ENCODE measurements at regions not wholly inside any gene's neighbourhood (a gene's known extent, or its start where the extent isn't known, plus 50 kb on each side); places are given as distances from the start of the nearest gene placed in this dataset.
"Not testable (repeated sequence)": the region's sequence is repeated elsewhere in the genome, so short reads cannot be mapped to it uniquely, and the experiment has no call there.

DNA sequence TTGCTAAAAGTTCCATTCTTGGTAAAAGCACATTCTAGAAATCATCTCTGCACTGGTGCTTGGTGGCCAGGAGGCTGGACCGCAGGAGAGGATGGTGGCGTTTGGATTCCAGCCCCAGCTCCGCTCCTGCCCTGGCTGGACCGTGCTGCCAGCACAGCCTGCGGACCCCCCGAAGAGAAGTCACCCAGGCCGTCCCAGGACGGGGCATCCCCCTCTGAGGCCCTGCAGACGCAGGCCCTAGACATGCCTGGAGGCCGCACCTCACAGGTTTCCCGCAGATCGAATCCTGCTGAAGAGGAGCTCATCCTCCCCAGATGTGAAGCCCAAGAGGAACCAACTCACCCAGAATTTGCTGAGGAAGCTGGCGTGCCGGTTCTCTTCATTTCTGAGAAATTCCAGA is 159.0 kb downstream of the TEX29 start:
- DNase-seq, result no peak

DNA sequence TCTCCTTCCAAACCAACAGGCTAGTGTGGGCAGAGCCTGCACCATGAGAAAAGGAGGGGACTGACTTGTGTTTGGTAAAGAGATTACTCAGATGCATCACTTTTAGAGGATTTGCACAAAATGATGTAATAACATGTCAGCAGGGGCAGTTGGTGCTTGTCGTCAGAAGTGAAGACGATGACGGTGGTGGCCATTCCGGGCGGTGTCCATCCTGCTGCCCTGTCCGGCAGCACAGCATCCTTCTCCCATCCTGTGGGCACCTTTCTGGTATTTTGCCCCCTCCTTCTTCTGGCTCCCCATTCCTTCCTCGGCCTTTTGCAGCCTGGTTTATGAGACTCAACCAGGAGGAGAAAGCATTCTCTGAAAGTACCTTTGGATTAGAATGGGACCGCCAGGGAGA is 160.1 kb downstream of the TEX29 start:
- DNase-seq, result no peak

DNA sequence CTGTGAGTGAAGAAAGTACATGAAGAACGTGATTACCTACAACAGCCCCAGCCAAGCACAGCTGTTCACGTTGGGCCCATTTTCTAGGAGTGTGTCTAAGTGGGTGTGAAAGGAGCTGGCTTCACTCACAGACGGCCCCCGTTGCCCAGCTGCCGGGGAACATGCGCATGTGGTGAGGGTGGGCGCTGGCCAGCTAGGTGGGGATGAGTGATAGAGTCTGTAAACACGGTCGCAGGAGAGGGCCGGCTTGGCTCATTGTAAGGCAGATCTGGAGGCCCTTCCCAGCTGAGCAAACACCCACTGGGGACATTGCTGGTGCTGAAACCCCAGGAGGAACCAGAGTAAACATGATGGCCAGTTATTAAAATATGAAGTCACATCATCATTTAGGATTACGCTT is 160.5 kb downstream of the TEX29 start:
- no peak for DNase-seq

DNA sequence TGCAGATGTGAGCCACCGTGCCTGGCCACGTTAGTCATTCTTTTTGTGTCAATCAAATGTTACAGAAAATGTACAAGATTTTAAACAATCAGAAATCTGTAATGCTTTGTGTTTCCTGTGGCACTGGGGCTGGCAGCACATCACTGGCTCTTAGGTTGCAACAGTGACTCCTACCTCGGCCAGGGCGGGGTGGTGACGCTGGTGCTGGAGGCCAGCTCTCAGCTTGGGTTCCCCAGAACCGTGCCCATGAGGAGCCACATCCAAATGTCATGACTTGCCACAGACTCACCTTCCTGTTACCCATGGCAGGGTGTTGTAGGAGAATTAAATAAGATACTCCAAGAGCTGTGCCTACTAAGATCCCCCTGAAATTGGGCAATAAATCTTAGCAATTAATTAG is 161.7 kb downstream of the TEX29 start:
- DNase-seq, result no peak

DNA sequence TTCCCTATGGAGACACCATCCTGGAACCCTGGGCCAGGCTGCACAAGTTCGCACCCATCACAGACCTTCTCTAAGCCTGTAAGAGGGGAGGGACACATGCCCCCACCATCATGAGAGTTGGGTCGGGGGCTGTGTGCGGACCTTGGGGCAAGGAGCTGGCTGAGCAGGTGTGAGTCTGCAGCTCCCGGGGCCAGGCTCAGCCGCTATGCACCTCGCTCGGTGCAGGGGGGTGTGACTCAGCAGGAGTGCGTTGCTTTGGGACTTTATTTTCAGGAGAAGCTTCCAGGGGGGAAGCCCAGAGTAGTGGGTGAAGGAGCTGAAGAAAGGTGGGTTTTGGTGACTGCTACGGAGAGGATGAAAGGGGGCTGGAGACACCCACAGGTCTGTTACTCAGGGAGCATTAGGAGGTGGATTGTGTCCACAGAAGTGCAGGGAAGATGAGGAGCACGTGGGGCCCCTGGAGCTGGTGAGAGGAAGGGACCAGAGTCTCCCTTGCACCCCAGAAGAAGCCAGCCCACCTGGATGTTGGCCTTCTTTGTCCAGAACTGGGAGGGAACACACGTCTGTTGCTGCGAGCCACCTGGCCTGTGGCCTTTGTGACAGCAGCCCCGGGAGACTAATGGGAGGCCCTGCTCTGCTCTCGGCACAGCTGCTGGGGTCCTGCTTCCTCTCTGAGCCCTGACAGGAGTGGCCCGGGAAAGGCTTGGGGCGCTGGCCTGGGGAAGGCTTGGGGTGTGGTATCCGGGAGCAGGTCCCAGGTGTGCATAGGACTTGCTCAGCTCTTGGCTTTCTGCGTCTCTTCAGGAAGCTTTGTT is 162.6 kb downstream of the TEX29 start:
- no peak for DNase-seq

DNA sequence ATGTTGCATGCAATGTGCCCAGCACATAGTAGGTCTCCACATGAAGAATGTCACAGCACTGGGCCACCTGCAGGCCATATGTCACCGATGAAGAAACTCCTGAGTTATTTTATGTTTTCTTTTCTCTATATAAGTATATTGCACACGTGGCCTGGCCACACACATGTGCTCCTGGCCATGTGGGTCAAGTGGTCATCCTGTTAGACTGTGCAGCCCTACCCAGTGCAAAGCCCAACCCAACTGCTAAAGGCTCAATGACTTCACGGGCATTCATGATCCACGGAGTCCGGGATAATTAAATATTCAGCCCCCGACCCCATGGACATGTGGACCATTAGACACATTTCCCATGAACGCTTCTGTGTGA is 163.2 kb downstream of the TEX29 start:
- DNase-seq, result no peak

DNA sequence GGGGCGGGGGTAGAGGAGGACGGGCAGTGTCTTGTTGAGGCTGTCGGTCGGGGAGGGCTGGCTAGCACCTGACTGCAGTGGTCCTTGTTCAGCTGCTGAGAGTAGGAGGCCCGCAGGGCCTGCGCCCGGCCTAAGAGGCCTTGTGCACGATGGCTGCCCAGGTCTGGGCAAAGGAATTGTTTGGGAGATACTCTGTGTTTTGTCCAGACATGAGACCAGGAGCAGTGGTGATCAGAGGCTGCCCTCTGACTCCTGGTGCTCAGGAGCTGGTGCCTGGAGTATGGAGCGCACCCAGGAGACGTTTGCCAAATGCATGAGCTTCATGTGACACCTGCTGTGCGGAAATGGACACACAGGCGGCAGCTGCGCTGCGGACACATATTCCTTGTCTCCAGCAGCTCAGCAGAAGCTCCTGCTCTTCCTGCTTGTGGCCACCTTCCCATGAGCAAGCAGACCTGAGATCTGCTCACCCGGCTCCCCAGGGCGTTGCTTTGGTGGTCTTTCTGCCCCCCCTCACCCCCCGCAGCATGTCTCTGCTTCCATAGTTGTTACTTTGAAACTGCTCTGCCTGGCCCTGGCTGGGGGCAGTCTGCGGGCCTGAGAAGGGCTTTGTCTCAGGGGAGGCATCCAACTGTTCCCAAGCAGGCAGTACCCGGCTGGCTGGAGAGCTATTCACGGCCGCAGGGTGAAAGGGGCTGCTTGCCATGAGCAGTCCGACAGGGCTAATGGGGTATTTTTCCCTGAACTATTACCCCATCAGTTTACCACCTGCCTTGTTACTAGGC is 163.9 kb downstream of the TEX29 start:
- DNase-seq, result no peak

DNA sequence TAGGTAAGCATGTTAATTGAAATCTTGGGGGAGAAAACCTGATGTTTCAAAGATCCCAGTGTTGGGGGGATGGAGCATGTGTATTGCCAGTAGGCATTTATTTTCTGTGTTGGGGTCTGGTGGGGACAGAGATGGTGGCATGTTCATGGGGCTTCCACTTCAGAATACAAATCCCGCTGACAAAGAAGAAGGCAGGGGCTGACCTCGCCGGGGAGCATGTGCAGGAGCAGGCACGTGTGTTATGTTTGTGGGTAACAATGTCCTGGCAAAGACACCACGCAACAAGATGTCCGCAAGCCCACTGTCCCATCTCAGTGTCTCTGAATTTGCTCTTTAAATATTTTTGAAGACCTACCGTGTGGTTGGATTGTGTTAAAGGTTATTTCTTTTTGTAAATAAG is 164.5 kb downstream of the TEX29 start:
- no peak for DNase-seq

DNA sequence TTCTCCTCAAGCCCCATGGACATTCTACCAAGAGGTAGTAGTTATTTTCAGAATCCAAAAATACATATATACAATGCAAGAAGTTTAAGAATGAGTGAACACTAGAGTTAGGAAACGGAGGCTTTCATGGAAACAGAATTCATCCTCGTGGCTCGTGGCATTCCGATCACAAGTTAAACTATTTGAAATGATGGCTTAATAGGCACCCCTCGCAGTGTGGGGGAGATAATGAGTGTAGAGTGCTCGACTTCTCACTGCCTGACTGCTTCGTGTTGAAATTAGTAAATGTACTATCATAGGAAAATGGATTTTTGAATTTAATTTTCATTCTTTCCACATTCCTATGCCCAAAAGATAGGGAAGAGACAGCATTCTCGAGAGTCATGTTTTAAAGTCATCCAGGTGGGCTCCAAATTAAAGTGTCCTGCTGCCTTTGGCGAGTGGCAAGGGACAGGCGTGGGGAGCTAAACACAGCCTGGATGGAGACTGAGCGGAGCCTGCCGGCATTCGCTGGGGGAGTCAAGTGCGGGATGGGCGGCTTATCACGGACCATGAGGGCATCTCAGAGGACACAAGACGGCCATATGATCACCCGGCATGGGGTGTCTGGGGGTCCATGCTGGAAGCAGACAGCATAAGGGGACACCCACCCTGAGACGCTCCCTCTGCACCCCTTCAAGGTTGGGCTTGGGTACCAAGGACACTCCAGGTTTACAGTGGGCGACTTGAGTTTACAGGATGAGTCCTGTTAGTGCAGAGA is 165.2 kb downstream of the TEX29 start:
- DNase-seq, result no peak

DNA sequence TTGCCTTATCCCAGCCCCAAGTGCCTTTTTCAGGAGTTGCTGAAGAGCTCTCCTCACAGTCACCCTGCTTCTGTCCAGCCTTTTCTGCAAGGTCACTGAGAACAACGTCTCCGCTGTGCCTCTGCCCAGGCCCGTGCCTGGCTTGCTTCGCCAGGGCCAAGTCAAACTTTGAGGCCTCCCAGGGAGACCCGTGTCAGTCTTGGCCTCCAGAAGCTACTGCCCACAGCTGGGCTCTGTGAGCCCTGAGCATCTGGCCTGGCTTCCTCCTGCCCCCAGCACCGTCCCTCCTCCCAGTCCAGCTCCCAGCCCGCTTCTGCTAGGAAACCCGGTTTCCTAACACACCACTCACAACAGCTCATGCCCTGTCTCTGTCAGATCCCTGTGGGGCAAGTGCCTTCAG is 165.9 kb downstream of the TEX29 start:
- DNase-seq, result no peak

DNA sequence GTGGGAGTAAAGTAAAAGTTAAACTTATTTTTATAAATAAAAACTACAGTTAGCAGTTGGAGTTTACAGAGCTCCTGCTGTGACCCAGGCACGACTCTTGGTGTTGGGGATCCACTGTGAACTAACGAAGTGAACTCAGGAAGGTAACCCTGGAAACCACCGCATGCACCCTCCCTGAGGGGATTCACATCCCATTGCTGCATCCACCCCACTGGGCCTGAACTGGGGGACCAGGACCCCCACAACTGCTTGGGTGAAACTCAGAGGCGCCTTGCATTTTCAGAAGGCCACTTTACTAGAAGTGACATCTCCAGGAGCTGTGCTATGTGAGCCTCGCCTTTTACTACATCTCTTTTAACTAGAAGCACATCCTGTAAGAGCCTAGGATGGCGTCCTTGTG is 166.4 kb downstream of the TEX29 start:
- DNase-seq, result no peak

DNA sequence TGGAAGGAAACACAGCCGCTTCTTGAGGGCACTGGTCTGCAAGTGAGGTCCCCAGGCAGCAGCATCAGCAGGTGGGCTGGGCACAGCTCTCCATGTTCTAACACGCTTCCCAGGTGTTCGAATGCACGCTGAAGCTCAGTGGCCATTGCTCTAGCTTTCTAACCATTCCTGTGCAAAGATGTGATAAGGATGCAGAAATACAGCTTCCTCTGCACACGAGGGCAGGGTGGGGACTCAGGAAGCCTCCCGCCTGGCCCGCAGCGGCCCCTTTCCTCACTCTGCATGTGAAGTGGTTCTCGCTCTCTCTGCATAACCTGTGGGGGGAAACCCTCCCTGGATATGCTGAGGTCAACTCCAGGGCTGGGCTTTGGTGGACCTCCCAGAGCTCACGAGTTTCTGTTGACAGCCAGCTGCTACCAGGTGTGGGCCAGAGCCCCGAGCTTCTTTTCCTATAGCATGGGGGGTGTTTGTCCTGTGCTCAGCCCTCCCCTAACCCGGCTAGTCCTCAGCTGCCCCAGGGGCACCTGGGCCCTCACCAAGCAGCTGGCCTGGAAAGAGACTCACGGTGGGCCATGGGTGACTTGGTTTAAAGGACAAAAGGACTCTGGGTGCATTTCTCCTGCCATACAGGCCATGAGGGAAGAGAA is 168.2 kb downstream of the TEX29 start:
- no peak for DNase-seq

DNA sequence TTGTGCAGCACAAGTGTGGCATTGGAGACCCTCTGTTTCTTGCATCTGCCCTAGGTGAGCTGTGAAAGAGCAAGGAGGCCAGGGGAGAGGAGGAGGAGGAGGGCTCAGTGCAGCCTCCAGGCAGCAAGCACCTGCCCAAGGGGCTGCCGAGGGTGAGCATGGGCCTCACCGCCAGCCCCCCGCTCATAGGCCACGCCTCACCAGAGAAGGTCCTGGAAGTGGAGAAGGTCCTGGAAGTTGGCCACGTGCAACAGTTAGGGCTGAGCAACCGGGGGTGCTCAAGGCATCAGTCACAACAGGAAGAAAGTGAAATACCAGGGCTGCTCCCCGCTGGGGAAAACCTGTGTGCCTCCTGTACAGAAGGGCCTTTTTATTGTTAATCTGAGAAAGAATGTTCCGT is 168.9 kb downstream of the TEX29 start:
- DNase-seq, result no peak

DNA sequence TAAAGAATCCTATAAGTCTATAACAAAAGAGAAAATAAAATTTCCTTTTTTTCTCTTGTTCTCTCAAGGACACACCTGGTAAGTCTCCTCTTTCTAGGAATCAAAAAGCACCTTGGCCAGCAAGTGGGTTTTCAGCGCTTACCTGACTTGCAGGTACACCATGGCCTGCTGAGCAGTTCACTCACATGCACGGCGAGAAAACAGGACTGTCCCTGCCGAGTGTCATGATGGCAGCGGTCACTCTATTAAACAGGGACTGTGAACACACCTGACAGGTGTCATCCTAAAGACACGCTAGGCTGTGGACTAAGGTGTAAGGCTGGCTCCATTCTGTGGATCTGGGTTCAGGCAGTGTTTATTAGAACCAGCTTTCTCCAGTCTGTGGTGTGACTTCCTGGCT is 170.2 kb downstream of the TEX29 start:
- DNase-seq, result no peak

DNA sequence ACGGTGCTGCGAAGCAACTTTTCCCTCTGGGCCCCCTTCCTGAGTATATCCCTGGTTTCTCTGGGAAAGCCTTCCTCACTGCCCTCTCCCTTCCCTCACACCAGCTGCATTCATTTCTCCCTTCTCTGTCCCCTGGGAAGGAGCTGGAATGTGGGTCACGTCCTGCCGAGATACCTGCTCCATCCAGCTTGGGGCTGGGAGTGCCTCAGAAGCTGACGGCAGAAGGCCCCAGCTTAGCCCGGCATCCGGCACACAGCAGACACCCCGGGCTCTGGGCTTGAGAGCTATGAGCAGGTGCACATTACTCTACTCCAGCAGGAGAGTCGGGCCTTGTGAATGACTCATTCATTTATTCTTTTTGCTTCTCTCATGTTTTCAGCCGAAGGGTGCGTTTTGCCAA is 170.6 kb downstream of the TEX29 start:
- no peak for DNase-seq

DNA sequence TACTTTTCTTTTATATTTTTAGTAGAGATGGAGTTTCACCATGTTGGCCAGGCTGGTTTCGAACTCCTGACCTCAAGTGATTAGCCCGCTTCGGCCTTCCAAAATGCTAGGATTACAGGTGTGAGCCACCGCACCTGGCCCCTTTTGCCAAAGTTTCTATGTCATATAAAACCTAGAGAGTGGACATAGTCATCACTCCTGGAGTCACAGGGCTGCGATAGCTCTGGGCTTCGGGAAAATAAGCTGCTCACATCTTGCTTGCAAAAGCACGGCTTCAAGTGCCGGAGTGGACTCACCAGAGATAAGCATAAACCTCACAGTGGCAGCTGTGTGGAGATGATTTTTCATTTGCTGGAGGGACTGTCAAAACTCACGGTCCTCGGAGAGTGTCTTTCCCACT is 171.2 kb downstream of the TEX29 start:
- DNase-seq, result no peak

DNA sequence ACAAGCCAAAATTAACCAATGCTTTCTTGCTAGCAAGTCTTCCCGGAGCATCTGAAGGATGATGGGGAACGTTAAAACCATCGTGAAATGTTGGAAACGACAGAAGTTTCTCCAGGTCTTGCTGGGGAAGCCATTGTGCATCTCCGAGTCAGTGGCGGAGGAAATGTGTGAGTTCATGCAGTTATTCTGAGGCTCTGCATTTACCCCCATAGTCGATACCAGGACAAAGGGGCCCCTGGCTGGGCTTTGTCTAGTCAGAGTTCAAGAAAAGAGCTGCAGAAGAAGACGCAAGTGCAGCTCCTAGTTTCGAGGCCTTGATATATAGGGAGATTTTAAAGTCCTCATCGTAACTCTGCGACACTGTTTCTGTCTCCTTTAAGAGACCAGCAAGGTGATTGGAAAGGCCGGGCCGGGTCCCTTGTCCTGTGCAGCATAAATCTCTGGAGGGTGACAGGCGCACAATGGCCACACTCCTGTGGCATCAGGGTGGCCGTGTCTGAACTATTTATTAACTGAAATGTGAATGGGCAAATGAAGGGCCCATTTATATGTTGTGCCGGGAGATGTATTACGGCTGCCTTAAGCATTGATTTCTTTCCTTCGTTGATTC is 172.0 kb downstream of the TEX29 start:
- no peak for DNase-seq

DNA sequence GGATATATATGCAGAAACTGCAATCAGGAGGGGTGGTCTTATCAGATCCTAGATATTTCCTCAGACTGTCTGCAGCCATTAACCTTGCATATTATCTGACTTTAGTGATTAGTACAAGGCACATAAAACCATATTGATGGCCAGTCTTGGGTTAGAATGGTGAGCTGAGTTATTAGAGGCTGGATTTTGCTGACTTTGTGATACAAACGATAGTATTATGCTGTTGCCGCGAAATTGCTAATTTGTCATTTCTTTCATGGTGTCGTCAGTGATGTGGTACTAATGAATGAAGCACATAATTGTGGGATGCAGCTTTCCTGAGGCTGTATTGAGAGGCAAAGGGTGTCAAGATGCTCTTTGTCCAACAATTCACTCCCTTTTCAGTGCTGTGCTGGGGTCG is 172.5 kb downstream of the TEX29 start:
- DNase-seq, result no peak

DNA sequence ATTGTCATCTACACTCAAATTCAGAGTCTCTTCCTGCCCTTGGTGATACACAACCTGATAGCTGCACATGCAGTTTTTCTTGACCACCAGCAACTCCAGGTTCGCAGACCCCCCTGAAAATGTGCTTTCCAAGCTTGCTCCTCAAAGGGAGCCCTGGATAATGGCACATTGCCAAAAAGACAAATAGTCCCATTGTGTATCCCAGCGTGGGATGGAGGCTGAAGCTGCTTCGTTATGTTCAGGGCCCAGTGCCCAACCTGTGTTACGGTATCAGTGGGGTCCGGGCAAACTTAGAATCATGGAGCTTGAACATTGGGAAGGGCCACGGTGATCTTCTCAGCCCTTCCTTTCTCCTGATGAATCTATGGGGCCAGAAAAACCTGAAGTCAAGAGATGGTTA is 173.0 kb downstream of the TEX29 start:
- DNase-seq, result no peak

DNA sequence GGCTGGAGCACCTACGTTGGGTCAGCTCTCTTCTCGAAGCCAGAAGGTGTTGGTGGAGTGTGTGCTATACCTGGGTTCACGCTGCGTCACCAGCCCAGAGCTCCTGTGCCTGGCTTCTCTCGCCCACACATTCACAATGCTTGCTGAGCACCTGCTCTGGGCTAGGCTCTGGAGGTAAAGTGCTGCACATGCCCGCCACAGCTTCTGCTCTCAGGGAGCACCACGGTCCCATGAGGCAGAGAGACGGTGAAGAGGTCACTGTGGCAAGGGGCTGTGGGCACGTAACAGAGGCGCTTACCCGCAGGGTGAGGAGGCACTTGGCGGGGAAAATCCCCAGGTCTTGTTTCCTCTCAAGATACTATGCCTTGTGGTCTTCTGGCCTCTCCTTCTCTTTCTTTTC is 174.2 kb downstream of the TEX29 start:
- no peak for DNase-seq

DNA sequence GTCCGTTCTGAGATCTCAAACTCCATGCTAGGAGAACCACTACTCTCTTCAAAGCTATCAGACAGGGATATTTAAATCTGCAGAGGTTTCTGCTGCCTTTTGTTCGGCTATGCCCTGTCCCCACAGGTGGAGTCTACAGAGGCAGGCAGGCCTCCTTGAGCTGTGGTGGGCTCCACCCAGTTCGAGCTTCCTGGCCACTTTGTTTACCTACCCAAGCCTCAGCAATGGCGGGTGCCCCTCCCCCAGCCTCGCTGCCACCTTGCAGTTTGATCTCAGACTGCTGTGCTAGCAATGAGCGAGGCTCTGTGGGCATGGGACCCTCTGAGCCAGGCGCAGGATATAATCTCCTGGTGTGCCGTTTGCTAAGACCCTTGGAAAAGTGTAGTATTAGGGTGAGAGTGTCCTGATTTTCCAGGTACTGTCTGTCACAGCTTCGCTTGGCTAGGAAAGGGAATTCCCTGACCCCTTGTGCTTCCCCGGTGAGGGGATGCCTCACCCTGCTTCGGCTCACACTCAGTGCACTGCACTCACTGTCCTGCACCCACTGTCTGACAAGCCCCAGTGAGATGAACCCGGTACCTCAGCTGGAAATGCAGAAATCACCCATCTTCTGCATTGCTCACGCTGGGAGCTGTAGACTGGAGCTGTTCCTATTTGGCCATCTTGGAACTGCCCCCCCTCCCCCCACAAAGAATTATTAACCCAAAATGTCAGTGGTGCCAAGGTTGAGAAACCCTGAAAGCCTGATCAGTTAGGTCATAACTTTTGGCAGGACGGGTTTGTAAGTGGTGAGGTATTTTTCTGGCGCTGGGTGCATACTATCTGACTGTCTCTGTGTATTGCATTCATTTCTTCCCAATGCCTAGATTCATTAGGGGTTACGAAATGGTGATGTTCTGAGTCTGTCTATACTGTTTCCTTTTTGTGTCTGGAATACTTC is 181.4 kb downstream of the TEX29 start:
- DNase-seq, result not testable (repeated sequence)

DNA sequence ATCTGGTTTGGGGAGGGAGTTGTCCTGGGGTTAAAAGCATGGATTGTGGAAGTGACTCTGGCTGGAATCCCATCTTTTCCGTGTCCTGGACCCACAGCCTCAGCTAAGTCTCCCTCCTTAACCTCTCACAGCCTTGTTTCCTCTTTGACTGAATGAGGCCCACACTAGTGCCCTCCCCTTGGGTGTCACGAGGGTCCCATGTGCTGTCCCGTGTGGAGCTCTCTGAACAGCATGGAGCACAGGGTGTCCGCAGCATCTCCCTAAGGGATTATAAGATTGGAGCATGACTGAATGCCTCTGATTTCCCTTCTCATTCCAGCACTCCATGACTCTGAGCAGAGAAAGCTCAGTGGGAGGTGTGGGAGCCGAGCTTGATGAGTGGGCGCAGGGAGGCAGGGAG is 182.5 kb downstream of the TEX29 start:
- DNase-seq, result no peak

Data from NCI-H2171 (cell line).